GM23338 (cell line): ENCODE measurements at regions not wholly inside any gene's neighbourhood (a gene's known extent, or its start where the extent isn't known, plus 50 kb on each side); places are given as distances from the start of the nearest gene placed in this dataset.

ENCODE experiments used
- EZH2 ChIP-seq: fragments of 200-600 bp; sonication (generic); IDR thresholded peaks from one replicate; pipeline ENCODE4 v1.8.0; 2017; ENCODE audit warnings: antibody characterized with exemption, mild to moderate bottlenecking, low read depth; ENCODE audit not compliant: unreplicated experiment
- EZH2phosphoT487 ChIP-seq: fragments of 200-600 bp; sonication (generic); IDR thresholded peaks from one replicate; pipeline ENCODE4 v1.8.1; 2018; ENCODE audit warnings: antibody characterized with exemption; ENCODE audit not compliant: unreplicated experiment
- STAT1 ChIP-seq: IDR thresholded peaks from one replicate; pipeline ENCODE4 v1.6.1; 2016; ENCODE audit warnings: antibody characterized with exemption; ENCODE audit not compliant: unreplicated experiment
- ZNF331 ChIP-seq: fragments of 250-450 bp; sonication (Bioruptor Pico); IDR thresholded peaks from 2 replicates; pipeline ENCODE4 v1.5.0; 2020; ENCODE audit warnings: low read depth, mild to moderate bottlenecking, moderate library complexity
- TF ChIP-seq, protein P1 (sequence below): fragments of 250-450 bp; sonication (Bioruptor Pico); IDR thresholded peaks from 2 replicates; pipeline ENCODE4 v1.5.0; 2020; ENCODE audit warnings: mild to moderate bottlenecking, moderate library complexity
- TF ChIP-seq, protein P2 (sequence below): IDR thresholded peaks from 2 replicates; pipeline ENCODE4 v1.6.1; 2016; ENCODE audit warnings: antibody characterized with exemption
- TF ChIP-seq, protein P3 (sequence below), 2 experiments: fragments of 200-600 bp in 1 of 2; sonication (generic) in 1 of 2; conservative IDR thresholded peaks; 2 replicates each; pipeline versions ENCODE4 v1.5.1 to v1.6.1; 2016 to 2017; ENCODE audit warnings: antibody characterized with exemption in 2 of 2, low read depth in 2 of 2, mild to moderate bottlenecking in 2 of 2, moderate library complexity in 1 of 2

- TF ChIP-seq, protein P1, sequence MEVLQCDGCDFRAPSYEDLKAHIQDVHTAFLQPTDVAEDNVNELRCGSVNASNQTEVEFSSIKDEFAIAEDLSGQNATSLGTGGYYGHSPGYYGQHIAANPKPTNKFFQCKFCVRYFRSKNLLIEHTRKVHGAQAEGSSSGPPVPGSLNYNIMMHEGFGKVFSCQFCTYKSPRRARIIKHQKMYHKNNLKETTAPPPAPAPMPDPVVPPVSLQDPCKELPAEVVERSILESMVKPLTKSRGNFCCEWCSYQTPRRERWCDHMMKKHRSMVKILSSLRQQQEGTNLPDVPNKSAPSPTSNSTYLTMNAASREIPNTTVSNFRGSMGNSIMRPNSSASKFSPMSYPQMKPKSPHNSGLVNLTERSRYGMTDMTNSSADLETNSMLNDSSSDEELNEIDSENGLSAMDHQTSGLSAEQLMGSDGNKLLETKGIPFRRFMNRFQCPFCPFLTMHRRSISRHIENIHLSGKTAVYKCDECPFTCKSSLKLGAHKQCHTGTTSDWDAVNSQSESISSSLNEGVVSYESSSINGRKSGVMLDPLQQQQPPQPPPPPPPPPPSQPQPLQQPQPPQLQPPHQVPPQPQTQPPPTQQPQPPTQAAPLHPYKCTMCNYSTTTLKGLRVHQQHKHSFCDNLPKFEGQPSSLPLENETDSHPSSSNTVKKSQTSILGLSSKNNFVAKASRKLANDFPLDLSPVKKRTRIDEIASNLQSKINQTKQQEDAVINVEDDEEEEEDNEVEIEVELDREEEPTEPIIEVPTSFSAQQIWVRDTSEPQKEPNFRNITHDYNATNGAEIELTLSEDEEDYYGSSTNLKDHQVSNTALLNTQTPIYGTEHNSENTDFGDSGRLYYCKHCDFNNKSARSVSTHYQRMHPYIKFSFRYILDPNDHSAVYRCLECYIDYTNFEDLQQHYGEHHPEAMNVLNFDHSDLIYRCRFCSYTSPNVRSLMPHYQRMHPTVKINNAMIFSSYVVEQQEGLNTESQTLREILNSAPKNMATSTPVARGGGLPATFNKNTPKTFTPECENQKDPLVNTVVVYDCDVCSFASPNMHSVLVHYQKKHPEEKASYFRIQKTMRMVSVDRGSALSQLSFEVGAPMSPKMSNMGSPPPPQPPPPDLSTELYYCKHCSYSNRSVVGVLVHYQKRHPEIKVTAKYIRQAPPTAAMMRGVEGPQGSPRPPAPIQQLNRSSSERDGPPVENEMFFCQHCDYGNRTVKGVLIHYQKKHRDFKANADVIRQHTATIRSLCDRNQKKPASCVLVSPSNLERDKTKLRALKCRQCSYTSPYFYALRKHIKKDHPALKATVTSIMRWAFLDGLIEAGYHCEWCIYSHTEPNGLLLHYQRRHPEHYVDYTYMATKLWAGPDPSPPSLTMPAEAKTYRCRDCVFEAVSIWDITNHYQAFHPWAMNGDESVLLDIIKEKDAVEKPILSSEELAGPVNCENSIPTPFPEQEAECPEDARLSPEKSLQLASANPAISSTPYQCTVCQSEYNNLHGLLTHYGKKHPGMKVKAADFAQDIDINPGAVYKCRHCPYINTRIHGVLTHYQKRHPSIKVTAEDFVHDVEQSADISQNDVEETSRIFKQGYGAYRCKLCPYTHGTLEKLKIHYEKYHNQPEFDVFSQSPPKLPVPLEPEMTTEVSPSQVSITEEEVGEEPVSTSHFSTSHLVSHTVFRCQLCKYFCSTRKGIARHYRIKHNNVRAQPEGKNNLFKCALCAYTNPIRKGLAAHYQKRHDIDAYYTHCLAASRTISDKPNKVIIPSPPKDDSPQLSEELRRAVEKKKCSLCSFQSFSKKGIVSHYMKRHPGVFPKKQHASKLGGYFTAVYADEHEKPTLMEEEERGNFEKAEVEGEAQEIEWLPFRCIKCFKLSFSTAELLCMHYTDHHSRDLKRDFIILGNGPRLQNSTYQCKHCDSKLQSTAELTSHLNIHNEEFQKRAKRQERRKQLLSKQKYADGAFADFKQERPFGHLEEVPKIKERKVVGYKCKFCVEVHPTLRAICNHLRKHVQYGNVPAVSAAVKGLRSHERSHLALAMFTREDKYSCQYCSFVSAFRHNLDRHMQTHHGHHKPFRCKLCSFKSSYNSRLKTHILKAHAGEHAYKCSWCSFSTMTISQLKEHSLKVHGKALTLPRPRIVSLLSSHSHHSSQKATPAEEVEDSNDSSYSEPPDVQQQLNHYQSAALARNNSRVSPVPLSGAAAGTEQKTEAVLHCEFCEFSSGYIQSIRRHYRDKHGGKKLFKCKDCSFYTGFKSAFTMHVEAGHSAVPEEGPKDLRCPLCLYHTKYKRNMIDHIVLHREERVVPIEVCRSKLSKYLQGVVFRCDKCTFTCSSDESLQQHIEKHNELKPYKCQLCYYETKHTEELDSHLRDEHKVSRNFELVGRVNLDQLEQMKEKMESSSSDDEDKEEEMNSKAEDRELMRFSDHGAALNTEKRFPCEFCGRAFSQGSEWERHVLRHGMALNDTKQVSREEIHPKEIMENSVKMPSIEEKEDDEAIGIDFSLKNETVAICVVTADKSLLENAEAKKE, result no peak
- TF ChIP-seq ZNF331 (CRISPR knock-in tag) (no peak), EZH2phosphoT487 (no peak), STAT1 (no peak), EZH2 (no peak)
- TF ChIP-seq, protein P2, sequence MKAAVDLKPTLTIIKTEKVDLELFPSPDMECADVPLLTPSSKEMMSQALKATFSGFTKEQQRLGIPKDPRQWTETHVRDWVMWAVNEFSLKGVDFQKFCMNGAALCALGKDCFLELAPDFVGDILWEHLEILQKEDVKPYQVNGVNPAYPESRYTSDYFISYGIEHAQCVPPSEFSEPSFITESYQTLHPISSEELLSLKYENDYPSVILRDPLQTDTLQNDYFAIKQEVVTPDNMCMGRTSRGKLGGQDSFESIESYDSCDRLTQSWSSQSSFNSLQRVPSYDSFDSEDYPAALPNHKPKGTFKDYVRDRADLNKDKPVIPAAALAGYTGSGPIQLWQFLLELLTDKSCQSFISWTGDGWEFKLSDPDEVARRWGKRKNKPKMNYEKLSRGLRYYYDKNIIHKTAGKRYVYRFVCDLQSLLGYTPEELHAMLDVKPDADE, result no peak
- TF ChIP-seq, protein P3, sequence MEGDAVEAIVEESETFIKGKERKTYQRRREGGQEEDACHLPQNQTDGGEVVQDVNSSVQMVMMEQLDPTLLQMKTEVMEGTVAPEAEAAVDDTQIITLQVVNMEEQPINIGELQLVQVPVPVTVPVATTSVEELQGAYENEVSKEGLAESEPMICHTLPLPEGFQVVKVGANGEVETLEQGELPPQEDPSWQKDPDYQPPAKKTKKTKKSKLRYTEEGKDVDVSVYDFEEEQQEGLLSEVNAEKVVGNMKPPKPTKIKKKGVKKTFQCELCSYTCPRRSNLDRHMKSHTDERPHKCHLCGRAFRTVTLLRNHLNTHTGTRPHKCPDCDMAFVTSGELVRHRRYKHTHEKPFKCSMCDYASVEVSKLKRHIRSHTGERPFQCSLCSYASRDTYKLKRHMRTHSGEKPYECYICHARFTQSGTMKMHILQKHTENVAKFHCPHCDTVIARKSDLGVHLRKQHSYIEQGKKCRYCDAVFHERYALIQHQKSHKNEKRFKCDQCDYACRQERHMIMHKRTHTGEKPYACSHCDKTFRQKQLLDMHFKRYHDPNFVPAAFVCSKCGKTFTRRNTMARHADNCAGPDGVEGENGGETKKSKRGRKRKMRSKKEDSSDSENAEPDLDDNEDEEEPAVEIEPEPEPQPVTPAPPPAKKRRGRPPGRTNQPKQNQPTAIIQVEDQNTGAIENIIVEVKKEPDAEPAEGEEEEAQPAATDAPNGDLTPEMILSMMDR (conservative IDR thresholded peaks at IDR 0.05; ENCODE audit: low read depth in 2 of 2), result no peak
Measured at GRCh38 chr10:61825001-61825400, 76.5 kb upstream of the ARID5B start (continued).
